ENCODE measurements at regions not wholly inside any gene's neighbourhood (a gene's known extent, or its start where the extent isn't known, plus 50 kb on each side); places are given as distances from the start of the nearest gene placed in this dataset.

GRCh38 chr4:136078976-136079375 lies 1453.3 kb downstream of the PCDH18 start:
- no peaks in the 10 kb centered on the region for H3K27me3 ChIP-seq (ENCODE audit: insufficient read depth, poor library complexity, severe bottlenecking)
- H3K27ac ChIP-seq (replicated peaks), result no peak overlapping the region
- TF ChIP-seq, protein P1, sequence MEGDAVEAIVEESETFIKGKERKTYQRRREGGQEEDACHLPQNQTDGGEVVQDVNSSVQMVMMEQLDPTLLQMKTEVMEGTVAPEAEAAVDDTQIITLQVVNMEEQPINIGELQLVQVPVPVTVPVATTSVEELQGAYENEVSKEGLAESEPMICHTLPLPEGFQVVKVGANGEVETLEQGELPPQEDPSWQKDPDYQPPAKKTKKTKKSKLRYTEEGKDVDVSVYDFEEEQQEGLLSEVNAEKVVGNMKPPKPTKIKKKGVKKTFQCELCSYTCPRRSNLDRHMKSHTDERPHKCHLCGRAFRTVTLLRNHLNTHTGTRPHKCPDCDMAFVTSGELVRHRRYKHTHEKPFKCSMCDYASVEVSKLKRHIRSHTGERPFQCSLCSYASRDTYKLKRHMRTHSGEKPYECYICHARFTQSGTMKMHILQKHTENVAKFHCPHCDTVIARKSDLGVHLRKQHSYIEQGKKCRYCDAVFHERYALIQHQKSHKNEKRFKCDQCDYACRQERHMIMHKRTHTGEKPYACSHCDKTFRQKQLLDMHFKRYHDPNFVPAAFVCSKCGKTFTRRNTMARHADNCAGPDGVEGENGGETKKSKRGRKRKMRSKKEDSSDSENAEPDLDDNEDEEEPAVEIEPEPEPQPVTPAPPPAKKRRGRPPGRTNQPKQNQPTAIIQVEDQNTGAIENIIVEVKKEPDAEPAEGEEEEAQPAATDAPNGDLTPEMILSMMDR (IDR thresholded peaks at IDR 0.05; ENCODE audit: insufficient read depth, low read length), result no peak
- 0 out of 2 replicates have a peak, but pooled peaks have one; percentile 23 for TF ChIP-seq POLR2AphosphoS5 (IDR thresholded peaks at IDR 0.05; ENCODE audit: low read depth)
- no peak for TF ChIP-seq SPI1 (IDR thresholded peaks at IDR 0.05; ENCODE audit: borderline replicate concordance, low read depth)
- no peak for TF ChIP-seq GABPA (IDR thresholded peaks at IDR 0.05; ENCODE audit: low read depth)
- TF ChIP-seq, protein P2, sequence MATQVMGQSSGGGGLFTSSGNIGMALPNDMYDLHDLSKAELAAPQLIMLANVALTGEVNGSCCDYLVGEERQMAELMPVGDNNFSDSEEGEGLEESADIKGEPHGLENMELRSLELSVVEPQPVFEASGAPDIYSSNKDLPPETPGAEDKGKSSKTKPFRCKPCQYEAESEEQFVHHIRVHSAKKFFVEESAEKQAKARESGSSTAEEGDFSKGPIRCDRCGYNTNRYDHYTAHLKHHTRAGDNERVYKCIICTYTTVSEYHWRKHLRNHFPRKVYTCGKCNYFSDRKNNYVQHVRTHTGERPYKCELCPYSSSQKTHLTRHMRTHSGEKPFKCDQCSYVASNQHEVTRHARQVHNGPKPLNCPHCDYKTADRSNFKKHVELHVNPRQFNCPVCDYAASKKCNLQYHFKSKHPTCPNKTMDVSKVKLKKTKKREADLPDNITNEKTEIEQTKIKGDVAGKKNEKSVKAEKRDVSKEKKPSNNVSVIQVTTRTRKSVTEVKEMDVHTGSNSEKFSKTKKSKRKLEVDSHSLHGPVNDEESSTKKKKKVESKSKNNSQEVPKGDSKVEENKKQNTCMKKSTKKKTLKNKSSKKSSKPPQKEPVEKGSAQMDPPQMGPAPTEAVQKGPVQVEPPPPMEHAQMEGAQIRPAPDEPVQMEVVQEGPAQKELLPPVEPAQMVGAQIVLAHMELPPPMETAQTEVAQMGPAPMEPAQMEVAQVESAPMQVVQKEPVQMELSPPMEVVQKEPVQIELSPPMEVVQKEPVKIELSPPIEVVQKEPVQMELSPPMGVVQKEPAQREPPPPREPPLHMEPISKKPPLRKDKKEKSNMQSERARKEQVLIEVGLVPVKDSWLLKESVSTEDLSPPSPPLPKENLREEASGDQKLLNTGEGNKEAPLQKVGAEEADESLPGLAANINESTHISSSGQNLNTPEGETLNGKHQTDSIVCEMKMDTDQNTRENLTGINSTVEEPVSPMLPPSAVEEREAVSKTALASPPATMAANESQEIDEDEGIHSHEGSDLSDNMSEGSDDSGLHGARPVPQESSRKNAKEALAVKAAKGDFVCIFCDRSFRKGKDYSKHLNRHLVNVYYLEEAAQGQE (IDR thresholded peaks at IDR 0.05; ENCODE audit: insufficient replicate concordance, low read depth), result no peak
- DNase-seq (ENCODE audit: low read depth in 1 of 2, low spot score in 1 of 2), result peak in 1 of 2 experiments; percentile 19
- no peak overlapping the region for H3K4me3 ChIP-seq (replicated peaks; ENCODE audit: insufficient read depth, low read length)

GRCh38 chr4:136056748-136057147 lies 1475.5 kb downstream of the PCDH18 start:
- no peaks in the 10 kb centered on the region for H3K27me3 ChIP-seq (ENCODE audit: insufficient read depth, poor library complexity, severe bottlenecking)
- no peak overlapping the region for H3K4me3 ChIP-seq (replicated peaks; ENCODE audit: insufficient read depth, low read length)
- peak in 1 of 2 experiments; percentile 4 for DNase-seq (ENCODE audit: low read depth in 1 of 2, low spot score in 1 of 2)
- no peak overlapping the region for H3K27ac ChIP-seq (replicated peaks)
- no peak for TF ChIP-seq GABPA (IDR thresholded peaks at IDR 0.05; ENCODE audit: low read depth)
- TF ChIP-seq SPI1 (IDR thresholded peaks at IDR 0.05; ENCODE audit: borderline replicate concordance, low read depth), result no peak
- TF ChIP-seq, protein P2 (IDR thresholded peaks at IDR 0.05; ENCODE audit: insufficient replicate concordance, low read depth), result no peak
- no peak for TF ChIP-seq POLR2AphosphoS5 (IDR thresholded peaks at IDR 0.05; ENCODE audit: low read depth)
- TF ChIP-seq, protein P1 (IDR thresholded peaks at IDR 0.05; ENCODE audit: insufficient read depth, low read length), result no peak

DNA sequence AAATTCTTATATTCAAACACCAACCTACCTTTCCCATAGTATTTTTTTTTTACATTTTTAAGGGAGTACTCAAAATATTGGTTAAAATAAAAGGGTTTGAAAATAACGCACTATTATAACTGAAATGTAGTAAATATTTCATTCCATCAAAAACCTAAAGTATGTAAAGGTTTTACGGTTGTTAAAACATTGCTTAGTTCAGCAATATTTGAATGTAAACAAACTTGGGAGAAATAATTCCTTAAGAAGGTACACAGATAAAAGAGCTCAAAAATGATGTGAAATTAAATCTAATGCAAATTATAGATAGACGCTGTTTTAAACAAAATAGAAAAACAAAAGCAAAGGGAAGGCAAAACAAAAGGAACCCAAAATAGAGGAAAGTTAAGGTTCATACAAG lies 1476.9 kb downstream of the PCDH18 start:
- Histone ChIP-seq H3K27me3 (ENCODE audit: insufficient read depth, poor library complexity, severe bottlenecking) (no peaks in the 10 kb centered on the region), H3K27ac (replicated peaks) (no peak overlapping the region), H3K4me3 (replicated peaks; ENCODE audit: insufficient read depth, low read length) (no peak overlapping the region)
- no peak for DNase-seq (ENCODE audit: low read depth in 1 of 2, low spot score in 1 of 2)
- TF ChIP-seq, protein P2 (IDR thresholded peaks at IDR 0.05; ENCODE audit: insufficient replicate concordance, low read depth), result no peak
- TF ChIP-seq, protein P1 (IDR thresholded peaks at IDR 0.05; ENCODE audit: insufficient read depth, low read length), result no peak
- TF ChIP-seq POLR2AphosphoS5 (IDR thresholded peaks at IDR 0.05; ENCODE audit: low read depth), result no peak
- no peak for TF ChIP-seq SPI1 (IDR thresholded peaks at IDR 0.05; ENCODE audit: borderline replicate concordance, low read depth)
- no peak for TF ChIP-seq GABPA (IDR thresholded peaks at IDR 0.05; ENCODE audit: low read depth)

Measured in HL-60 (cell line).